Activated T-helper 1 cell treated with anti-CD3 and anti-CD28 coated beads, Interleukin-12 subunit alpha, Interleukin-12 subunit beta, Interleukin-2, Interleukin-4 antibody, amounts not matched to agents 30 ng/mL and 10 ng/mL and 1 ng/mL, durations not matched to agents 14 hours and 24 hours and 36 hours (primary cell): ENCODE measurements at regions not wholly inside any gene's neighbourhood (a gene's known extent, or its start where the extent isn't known, plus 50 kb on each side); places are given as distances from the start of the nearest gene placed in this dataset.

ENCODE experiments used
- DNase-seq: peaks from one replicate; pipeline ENCODE4 v3.0.0; 2021; ENCODE audit warnings: low spot score
- H3K27ac Mint-ChIP-seq: one replicate; pipeline ENCODE4 v1.8.0; 2021; ENCODE audit warnings: mild to moderate bottlenecking, mixed read lengths
- H3K27me3 Mint-ChIP-seq: one replicate; pipeline ENCODE4 v1.8.0; 2022; ENCODE audit warnings: mild to moderate bottlenecking, moderate library complexity, mixed read lengths; ENCODE audit not compliant: insufficient read depth
- H3K36me3 Mint-ChIP-seq: one replicate; pipeline ENCODE4 v1.8.0; 2021; ENCODE audit warnings: low read depth, mixed read lengths
- H3K4me1 Mint-ChIP-seq: one replicate; pipeline ENCODE4 v1.8.0; 2021; ENCODE audit warnings: low read depth, mixed read lengths
- H3K4me3 Mint-ChIP-seq: one replicate; pipeline ENCODE4 v1.8.0; 2021; ENCODE audit warnings: mild to moderate bottlenecking, moderate library complexity, mixed read lengths
- H3K9me3 Mint-ChIP-seq: one replicate; pipeline ENCODE4 v1.8.0; 2021; ENCODE audit warnings: mixed read lengths
- intact Hi-C: fragments of 100-400 bp; cut with micrococcal nuclease; formaldehyde crosslinking; loops from one replicate; pipeline ENCODE4 v1.15.1; 2024

GRCh38 chr4:54482529-54483200, 175.1 kb upstream of the KIT start:
- Mint-ChIP-seq H3K27ac (no peak overlapping the region), H3K9me3 (peaks cover 4% of the 10 kb centered on the region), H3K27me3 (no peaks in the 10 kb centered on the region), H3K4me1 (no peaks in the 10 kb centered on the region), H3K4me3 (no peak overlapping the region), H3K36me3 (no peaks in the 10 kb centered on the region)
- intact Hi-C loops = no loop called here
- DNase-seq = no peak

GRCh38 chr4:54484383-54484782, 173.4 kb upstream of the KIT start:
- Mint-ChIP-seq H3K9me3 (no peaks in the 10 kb centered on the region), H3K27me3 (no peaks in the 10 kb centered on the region), H3K36me3 (no peaks in the 10 kb centered on the region), H3K27ac (no peak overlapping the region), H3K4me3 (no peak overlapping the region), H3K4me1 (no peaks in the 10 kb centered on the region)
- intact Hi-C loops = no loop called here
- DNase-seq = no peak

- Mint-ChIP-seq H3K27me3 (no peaks in the 10 kb centered on the region), H3K4me1 (no peaks in the 10 kb centered on the region), H3K4me3 (no peak overlapping the region), H3K27ac (no peak overlapping the region), H3K36me3 (no peaks in the 10 kb centered on the region), H3K9me3 (no peaks in the 10 kb centered on the region)
- DNase-seq = no peak
- intact Hi-C loops = no loop called here
Observed at GRCh38 chr4:54487491-54487890, 170.3 kb upstream of the KIT start.

- H3K27ac Mint-ChIP-seq = no peak overlapping the region
- H3K36me3 Mint-ChIP-seq = no peaks in the 10 kb centered on the region
- intact Hi-C loops = no loop called here
- H3K4me3 Mint-ChIP-seq = no peak overlapping the region
- no peak for DNase-seq
- no peaks in the 10 kb centered on the region for H3K9me3 Mint-ChIP-seq
- H3K27me3 Mint-ChIP-seq = no peaks in the 10 kb centered on the region
- H3K4me1 Mint-ChIP-seq = no peaks in the 10 kb centered on the region
Observed at GRCh38 chr4:54493862-54494261, 163.9 kb upstream of the KIT start.

GRCh38 chr4:54495091-54495490, 162.7 kb upstream of the KIT start:
- Mint-ChIP-seq H3K36me3 (no peaks in the 10 kb centered on the region), H3K4me3 (no peak overlapping the region), H3K4me1 (no peaks in the 10 kb centered on the region), H3K27ac (no peak overlapping the region), H3K27me3 (no peaks in the 10 kb centered on the region), H3K9me3 (no peaks in the 10 kb centered on the region)
- intact Hi-C loops = no loop called here
- DNase-seq = no peak

GRCh38 chr4:54495641-54496040, 162.1 kb upstream of the KIT start:
- DNase-seq = no peak

GRCh38 chr4:54496412-54496811, 161.3 kb upstream of the KIT start:
- H3K9me3 Mint-ChIP-seq = no peaks in the 10 kb centered on the region
- H3K27me3 Mint-ChIP-seq = no peaks in the 10 kb centered on the region
- H3K27ac Mint-ChIP-seq = no peak overlapping the region
- no peaks in the 10 kb centered on the region for H3K4me1 Mint-ChIP-seq
- H3K4me3 Mint-ChIP-seq = no peak overlapping the region
- intact Hi-C loops = no loop called here
- H3K36me3 Mint-ChIP-seq = no peaks in the 10 kb centered on the region
- DNase-seq = no peak

More at GRCh38 chr4:54495641-54496040, 162.1 kb upstream of the KIT start:
- no peaks in the 10 kb centered on the region for H3K27me3 Mint-ChIP-seq
- no peak overlapping the region for H3K4me3 Mint-ChIP-seq
- no peaks in the 10 kb centered on the region for H3K9me3 Mint-ChIP-seq
- intact Hi-C loops = no loop called here
- H3K27ac Mint-ChIP-seq = no peak overlapping the region
- H3K4me1 Mint-ChIP-seq = no peaks in the 10 kb centered on the region
- no peaks in the 10 kb centered on the region for H3K36me3 Mint-ChIP-seq

- Mint-ChIP-seq H3K4me1 (no peaks in the 10 kb centered on the region), H3K4me3 (no peak overlapping the region), H3K36me3 (no peaks in the 10 kb centered on the region), H3K9me3 (no peaks in the 10 kb centered on the region), H3K27me3 (no peaks in the 10 kb centered on the region), H3K27ac (no peak overlapping the region)
- intact Hi-C loops = no loop called here
- DNase-seq = no peak
Observed at GRCh38 chr4:54497947-54498346, 159.8 kb upstream of the KIT start.

- H3K27ac Mint-ChIP-seq = no peak overlapping the region
- H3K4me3 Mint-ChIP-seq = no peak overlapping the region
- intact Hi-C loops = no loop called here
- no peaks in the 10 kb centered on the region for H3K9me3 Mint-ChIP-seq
- H3K27me3 Mint-ChIP-seq = no peaks in the 10 kb centered on the region
- DNase-seq = no peak
- H3K4me1 Mint-ChIP-seq = no peaks in the 10 kb centered on the region
- no peaks in the 10 kb centered on the region for H3K36me3 Mint-ChIP-seq
Observed at GRCh38 chr4:54498661-54499111, 159.1 kb upstream of the KIT start.

GRCh38 chr4:54499308-54500074, 158.3 kb upstream of the KIT start:
- no peaks in the 10 kb centered on the region for H3K27me3 Mint-ChIP-seq
- H3K27ac Mint-ChIP-seq = no peak overlapping the region
- no peak for DNase-seq
- no peak overlapping the region for H3K4me3 Mint-ChIP-seq
- intact Hi-C loops = no loop called here
- no peaks in the 10 kb centered on the region for H3K9me3 Mint-ChIP-seq
- H3K36me3 Mint-ChIP-seq = no peaks in the 10 kb centered on the region
- H3K4me1 Mint-ChIP-seq = no peaks in the 10 kb centered on the region

- H3K4me3 Mint-ChIP-seq = no peak overlapping the region
- DNase-seq = no peak
- no peak overlapping the region for H3K27ac Mint-ChIP-seq
- no peaks in the 10 kb centered on the region for H3K27me3 Mint-ChIP-seq
- peaks cover 4% of the 10 kb centered on the region for H3K9me3 Mint-ChIP-seq
- no peaks in the 10 kb centered on the region for H3K4me1 Mint-ChIP-seq
- no peaks in the 10 kb centered on the region for H3K36me3 Mint-ChIP-seq
- intact Hi-C loops = no loop called here
Observed at GRCh38 chr4:54505362-54505761, 152.4 kb upstream of the KIT start.

- no peak overlapping the region for H3K27ac Mint-ChIP-seq
- H3K9me3 Mint-ChIP-seq = peaks cover 4% of the 10 kb centered on the region
- H3K4me3 Mint-ChIP-seq = no peak overlapping the region
- DNase-seq = no peak
- H3K36me3 Mint-ChIP-seq = no peaks in the 10 kb centered on the region
- no peaks in the 10 kb centered on the region for H3K4me1 Mint-ChIP-seq
- no peaks in the 10 kb centered on the region for H3K27me3 Mint-ChIP-seq
- intact Hi-C loops = no loop called here
Observed at GRCh38 chr4:54505996-54506395, 151.8 kb upstream of the KIT start.

- H3K27me3 Mint-ChIP-seq = peaks cover 1% of the 10 kb centered on the region
- H3K4me3 Mint-ChIP-seq = no peak overlapping the region
- no peak for DNase-seq
- no peaks in the 10 kb centered on the region for H3K36me3 Mint-ChIP-seq
- peaks cover 4% of the 10 kb centered on the region for H3K9me3 Mint-ChIP-seq
- H3K4me1 Mint-ChIP-seq = no peaks in the 10 kb centered on the region
- intact Hi-C loops = no loop called here
- H3K27ac Mint-ChIP-seq = no peak overlapping the region
Observed at GRCh38 chr4:54509057-54509456, 148.7 kb upstream of the KIT start.
